ENCODE measurements at regions not wholly inside any gene's neighbourhood (a gene's known extent, or its start where the extent isn't known, plus 50 kb on each side); places are given as distances from the start of the nearest gene placed in this dataset.
A peak's percentile ranks its signal among the peaks of the same experiment; 100 is the strongest.

DNA sequence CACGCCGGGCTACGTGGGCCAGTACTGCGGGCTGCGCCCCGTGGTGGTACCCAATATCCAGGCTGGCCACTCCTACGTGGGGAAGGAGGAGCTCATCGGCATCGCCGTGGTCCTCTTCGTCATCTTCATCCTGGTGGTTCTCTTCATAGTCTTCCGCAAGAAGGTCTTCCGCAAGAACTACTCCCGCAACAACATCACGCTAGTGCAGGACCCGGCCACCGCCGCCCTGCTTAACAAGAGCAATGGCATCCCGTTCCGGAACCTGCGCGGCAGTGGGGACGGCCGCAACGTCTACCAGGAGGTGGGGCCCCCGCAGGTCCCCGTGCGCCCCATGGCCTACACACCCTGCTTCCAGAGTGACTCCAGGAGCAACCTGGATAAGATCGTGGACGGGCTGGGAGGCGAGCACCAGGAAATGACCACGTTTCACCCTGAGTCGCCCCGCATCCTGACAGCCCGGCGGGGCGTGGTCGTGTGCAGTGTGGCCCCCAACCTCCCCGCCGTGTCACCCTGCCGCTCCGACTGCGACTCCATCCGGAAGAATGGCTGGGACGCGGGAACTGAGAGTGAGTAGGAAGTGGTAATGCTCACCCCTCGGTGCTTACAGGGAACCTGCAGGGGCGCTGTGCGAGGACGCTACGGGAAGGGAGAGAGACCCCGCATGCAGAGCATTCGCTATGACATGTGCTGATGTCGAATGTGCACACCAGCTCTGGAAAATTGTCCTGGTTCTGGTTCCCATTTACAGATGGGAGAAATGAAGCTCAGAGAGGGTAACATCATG, 86.4 kb upstream of the MTNR1B start:
- no peaks in the 10 kb centered on the region for H3K36me3 ChIP-seq
- WGBS, 2 donors, result 92 to 96% methylated on average over 26 to 29 of the region's 54 CpGs
- no peaks in the 10 kb centered on the region for H3K4me1 ChIP-seq
- TF ChIP-seq, protein P1, sequence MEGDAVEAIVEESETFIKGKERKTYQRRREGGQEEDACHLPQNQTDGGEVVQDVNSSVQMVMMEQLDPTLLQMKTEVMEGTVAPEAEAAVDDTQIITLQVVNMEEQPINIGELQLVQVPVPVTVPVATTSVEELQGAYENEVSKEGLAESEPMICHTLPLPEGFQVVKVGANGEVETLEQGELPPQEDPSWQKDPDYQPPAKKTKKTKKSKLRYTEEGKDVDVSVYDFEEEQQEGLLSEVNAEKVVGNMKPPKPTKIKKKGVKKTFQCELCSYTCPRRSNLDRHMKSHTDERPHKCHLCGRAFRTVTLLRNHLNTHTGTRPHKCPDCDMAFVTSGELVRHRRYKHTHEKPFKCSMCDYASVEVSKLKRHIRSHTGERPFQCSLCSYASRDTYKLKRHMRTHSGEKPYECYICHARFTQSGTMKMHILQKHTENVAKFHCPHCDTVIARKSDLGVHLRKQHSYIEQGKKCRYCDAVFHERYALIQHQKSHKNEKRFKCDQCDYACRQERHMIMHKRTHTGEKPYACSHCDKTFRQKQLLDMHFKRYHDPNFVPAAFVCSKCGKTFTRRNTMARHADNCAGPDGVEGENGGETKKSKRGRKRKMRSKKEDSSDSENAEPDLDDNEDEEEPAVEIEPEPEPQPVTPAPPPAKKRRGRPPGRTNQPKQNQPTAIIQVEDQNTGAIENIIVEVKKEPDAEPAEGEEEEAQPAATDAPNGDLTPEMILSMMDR (IDR thresholded peaks at IDR 0.05), result no peak
- no peak for TF ChIP-seq POLR2A (IDR thresholded peaks at IDR 0.05)
- no peaks in the 10 kb centered on the region for H3K9me3 ChIP-seq
- no peak overlapping the region for H3K27ac ChIP-seq
- intact Hi-C loops (cut with DNase I), result no loop called here
- H3K27me3 ChIP-seq, result no peaks in the 10 kb centered on the region
- H3K4me3 ChIP-seq, result no peak overlapping the region
- DNase-seq, result no peak

DNA sequence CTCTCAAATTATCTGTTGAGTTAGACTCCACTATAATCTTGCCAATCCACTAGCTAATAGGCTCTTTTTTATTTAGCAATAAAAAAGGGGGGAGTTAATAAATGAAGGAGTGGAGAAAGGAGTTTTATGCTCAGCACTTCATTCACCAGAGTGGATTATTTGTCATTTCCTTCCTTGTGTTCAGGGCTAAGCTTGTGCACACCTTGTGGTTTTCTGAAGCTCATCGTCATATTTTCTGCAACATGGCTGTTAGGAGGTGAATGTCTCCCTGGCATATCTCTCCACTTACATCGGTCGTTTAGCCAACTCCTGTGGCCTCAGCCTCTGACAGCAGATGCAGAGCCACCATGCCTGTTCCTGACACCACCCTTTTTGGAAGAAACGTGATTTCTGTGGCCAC, 83.9 kb upstream of the MTNR1B start:
- 38 to 56% methylated on average over 4 of the region's 4 CpGs for WGBS, 2 donors
- no peaks in the 10 kb centered on the region for H3K4me1 ChIP-seq
- H3K27ac ChIP-seq, result no peak overlapping the region
- no peaks in the 10 kb centered on the region for H3K9me3 ChIP-seq
- intact Hi-C loops (cut with DNase I), result no loop called here
- no peaks in the 10 kb centered on the region for H3K27me3 ChIP-seq
- TF ChIP-seq POLR2A (IDR thresholded peaks at IDR 0.05), result no peak
- TF ChIP-seq, protein P1 (IDR thresholded peaks at IDR 0.05), result no peak
- H3K4me3 ChIP-seq, result no peak overlapping the region
- no peak for DNase-seq
- no peaks in the 10 kb centered on the region for H3K36me3 ChIP-seq

DNA sequence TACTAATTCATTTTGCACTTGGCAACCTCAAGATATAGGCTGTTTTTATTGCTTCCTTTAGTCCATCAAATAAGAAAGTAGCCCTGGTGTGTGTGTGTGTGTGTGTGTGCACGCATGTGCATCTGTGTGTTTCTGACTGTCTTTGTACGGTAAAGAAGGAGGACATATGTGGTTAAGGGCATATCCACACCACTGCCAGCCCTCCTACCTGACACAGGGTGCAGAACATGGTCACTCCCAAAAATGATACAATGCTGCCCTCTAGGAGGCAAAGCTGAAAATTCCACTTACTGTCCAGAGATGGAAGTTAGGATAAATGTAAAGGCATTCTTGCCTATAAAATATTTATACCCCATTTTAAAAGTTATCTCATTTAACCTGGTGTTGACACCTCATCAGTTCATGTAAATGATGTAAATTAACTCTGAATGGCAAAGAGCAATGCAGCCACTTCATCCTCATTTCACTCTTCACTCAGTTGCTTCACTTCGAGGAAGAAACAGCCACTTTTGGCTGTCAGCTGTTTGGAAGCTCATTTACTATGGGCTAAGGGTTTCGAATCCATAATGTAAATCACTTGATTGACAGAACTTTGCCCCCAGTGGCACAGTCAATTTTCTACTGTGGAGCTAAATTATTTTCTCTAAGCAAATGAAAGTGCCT, 83.1 kb upstream of the MTNR1B start:
- H3K36me3 ChIP-seq, result no peaks in the 10 kb centered on the region
- H3K4me3 ChIP-seq, result no peak overlapping the region
- H3K9me3 ChIP-seq, result no peaks in the 10 kb centered on the region
- no peaks in the 10 kb centered on the region for H3K4me1 ChIP-seq
- H3K27me3 ChIP-seq, result no peaks in the 10 kb centered on the region
- TF ChIP-seq, protein P1 (IDR thresholded peaks at IDR 0.05), result peak; percentile 27 to 71 (median 56)
- TF ChIP-seq POLR2A (IDR thresholded peaks at IDR 0.05), result no peak
- intact Hi-C loops (cut with DNase I), result no loop called here
- no peak for DNase-seq
- 9 to 27% methylated on average over 4 of the region's 4 CpGs for WGBS, 2 donors
- no peak overlapping the region for H3K27ac ChIP-seq

DNA sequence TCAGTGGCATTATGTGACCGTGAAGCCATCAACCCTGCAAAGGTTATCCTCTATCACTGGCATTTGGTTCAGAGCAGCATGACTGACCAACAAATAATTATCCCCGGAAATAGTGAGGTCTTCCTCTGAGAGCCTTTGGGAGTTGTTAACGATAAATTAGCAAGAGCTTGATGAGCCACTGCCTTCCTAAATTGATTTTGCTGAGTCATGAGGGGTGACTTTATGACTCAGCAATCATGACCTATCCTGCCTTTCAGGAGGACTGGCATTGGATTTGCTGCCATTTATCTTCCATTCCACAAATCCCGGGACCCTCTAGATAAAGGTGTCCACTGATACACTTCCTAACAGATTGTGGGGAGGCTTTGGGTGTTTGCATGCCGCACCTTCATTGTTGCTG, 80.8 kb upstream of the MTNR1B start:
- H3K4me3 ChIP-seq, result no peak overlapping the region
- H3K9me3 ChIP-seq, result no peaks in the 10 kb centered on the region
- no peaks in the 10 kb centered on the region for H3K36me3 ChIP-seq
- DNase-seq, result no peak
- intact Hi-C loops (cut with DNase I), result no loop called here
- H3K4me1 ChIP-seq, result no peaks in the 10 kb centered on the region
- 64 to 71% methylated on average over 5 of the region's 5 CpGs for WGBS, 2 donors
- no peak for TF ChIP-seq POLR2A (IDR thresholded peaks at IDR 0.05)
- TF ChIP-seq, protein P1 (IDR thresholded peaks at IDR 0.05), result no peak
- H3K27ac ChIP-seq, result no peak overlapping the region
- no peaks in the 10 kb centered on the region for H3K27me3 ChIP-seq

DNA sequence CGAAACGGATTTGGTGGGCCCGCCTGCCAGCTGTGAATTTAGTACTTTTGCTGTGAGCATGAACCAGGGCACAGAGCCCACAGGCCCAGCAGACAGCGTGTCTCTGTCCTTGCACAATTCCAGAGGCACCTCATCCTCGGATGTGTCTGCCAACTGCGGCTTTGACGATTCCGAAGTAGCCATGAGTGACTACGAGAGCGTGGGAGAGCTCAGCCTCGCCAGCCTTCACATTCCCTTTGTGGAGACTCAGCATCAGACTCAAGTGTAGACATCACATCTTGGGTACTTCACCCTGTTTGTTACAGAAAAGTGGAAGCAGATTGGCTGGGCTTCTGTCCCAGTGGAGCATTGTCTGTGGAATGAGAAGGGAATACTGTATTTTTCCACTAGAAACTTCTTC, 78.6 kb upstream of the MTNR1B start:
- no peak overlapping the region for H3K4me3 ChIP-seq
- H3K27ac ChIP-seq, result no peak overlapping the region
- no peaks in the 10 kb centered on the region for H3K9me3 ChIP-seq
- WGBS, 2 donors, result 60 to 84% methylated on average over 2 to 8 of the region's 11 CpGs
- H3K36me3 ChIP-seq, result no peaks in the 10 kb centered on the region
- no peaks in the 10 kb centered on the region for H3K27me3 ChIP-seq
- intact Hi-C loops (cut with DNase I), result no loop called here
- DNase-seq, result no peak
- no peaks in the 10 kb centered on the region for H3K4me1 ChIP-seq
- TF ChIP-seq, protein P1 (IDR thresholded peaks at IDR 0.05), result no peak
- no peak for TF ChIP-seq POLR2A (IDR thresholded peaks at IDR 0.05)

Measured in esophagus squamous epithelium (tissue), 5 donors.